T-helper 2 cell treated with Interferon-gamma antibody and Interleukin-4, amounts not matched to agents 100 ng/mL and 5 ng/mL, for 36 hours (primary cell): ENCODE measurements at regions not wholly inside any gene's neighbourhood (a gene's known extent, or its start where the extent isn't known, plus 50 kb on each side); places are given as distances from the start of the nearest gene placed in this dataset.

Experiments used
- intact Hi-C: fragments of 100-400 bp; cut with micrococcal nuclease; formaldehyde crosslinking; loops from one replicate; pipeline ENCODE4 v1.15.1; 2023

- intact Hi-C loops = no loop called here
These were observed 80.9 kb upstream of the ARHGAP28 start for GRCh38 chr18:6648581-6648980.

GRCh38 chr18:6649421-6650126 lies 79.9 kb upstream of the ARHGAP28 start:
- intact Hi-C loops = no loop called here

- intact Hi-C loops = no loop called here
These were observed 79.4 kb upstream of the ARHGAP28 start for GRCh38 chr18:6650127-6650507.

GRCh38 chr18:6650747-6651146 lies 78.8 kb upstream of the ARHGAP28 start:
- intact Hi-C loops = no loop called here

- intact Hi-C loops = no loop called here
These were observed 77.4 kb upstream of the ARHGAP28 start for GRCh38 chr18:6652098-6652497.

GRCh38 chr18:6653880-6654279 lies 75.6 kb upstream of the ARHGAP28 start:
- intact Hi-C loops = no loop called here

GRCh38 chr18:6659963-6660725 lies 69.4 kb upstream of the ARHGAP28 start:
- intact Hi-C loops = no loop called here

- intact Hi-C loops = no loop called here
These were observed 67.7 kb upstream of the ARHGAP28 start for GRCh38 chr18:6661692-6662415.

- intact Hi-C loops = no loop called here
These were observed 63.4 kb upstream of the ARHGAP28 start for GRCh38 chr18:6666012-6666685.

GRCh38 chr18:6668836-6669235 lies 60.7 kb upstream of the ARHGAP28 start:
- intact Hi-C loops = no loop called here

- intact Hi-C loops = no loop called here
These were observed 56.7 kb upstream of the ARHGAP28 start for GRCh38 chr18:6672821-6673308.

GRCh38 chr18:6677086-6677485 lies 52.4 kb upstream of the ARHGAP28 start:
- intact Hi-C loops = no loop called here

GRCh38 chr18:6679201-6679600 lies 50.3 kb upstream of the ARHGAP28 start:
- intact Hi-C loops = no loop called here
